HL-60 (cell line): ENCODE measurements at regions not wholly inside any gene's neighbourhood (a gene's known extent, or its start where the extent isn't known, plus 50 kb on each side); places are given as distances from the start of the nearest gene placed in this dataset.

Source experiments
- DNase-seq, 2 experiments: peaks; one replicate each; pipeline ENCODE4 v3.0.0-alpha.2; 2010 to 2020; ENCODE audit warnings: low read depth in 1 of 2, low spot score in 1 of 2
- H3K27ac ChIP-seq: fragments of 250-450 bp; sonication (Bioruptor Pico); replicated peaks from 2 replicates; pipeline ENCODE4 v1.5.1; 2020; ENCODE audit warnings: mild to moderate bottlenecking, moderate library complexity
- H3K27me3 ChIP-seq: fragments of 250-450 bp; sonication (Bioruptor Pico); 2 replicates; pipeline ENCODE4 v1.5.1; 2021; ENCODE audit warnings: mild to moderate bottlenecking, moderate library complexity; ENCODE audit not compliant: insufficient read depth, poor library complexity, severe bottlenecking
- H3K4me3 ChIP-seq: replicated peaks from 2 replicates; pipeline ENCODE4 v1.5.1; 2011; ENCODE audit warnings: mild to moderate bottlenecking, control low read depth, low read length; ENCODE audit not compliant: insufficient read depth
- GABPA ChIP-seq: IDR thresholded peaks from 2 replicates; pipeline ENCODE4 v1.6.1; 2012; ENCODE audit warnings: low read depth
- POLR2AphosphoS5 ChIP-seq: IDR thresholded peaks from 2 replicates; pipeline ENCODE4 v1.6.1; 2012; ENCODE audit warnings: low read depth
- SPI1 ChIP-seq: IDR thresholded peaks from 2 replicates; pipeline ENCODE4 v1.6.1; 2012; ENCODE audit warnings: low read depth, mild to moderate bottlenecking, borderline replicate concordance
- TF ChIP-seq, protein P1 (sequence below): IDR thresholded peaks from 2 replicates; pipeline ENCODE4 v1.6.1; 2012; ENCODE audit warnings: low read depth; ENCODE audit not compliant: insufficient replicate concordance
- TF ChIP-seq, protein P2 (sequence below): IDR thresholded peaks from one replicate; pipeline ENCODE4 v1.5.1; 2011; ENCODE audit warnings: low read length, control low read depth, inconsistent platforms; ENCODE audit not compliant: insufficient read depth

GRCh38 chr12:105852496-105852895 is 286.3 kb downstream of the NUAK1 start:
- Histone ChIP-seq H3K27me3 (no peaks in the 10 kb centered on the region), H3K27ac (no peak overlapping the region), H3K4me3 (no peak overlapping the region)
- no peak for DNase-seq
- no peak for TF ChIP-seq SPI1
- TF ChIP-seq, protein P1, sequence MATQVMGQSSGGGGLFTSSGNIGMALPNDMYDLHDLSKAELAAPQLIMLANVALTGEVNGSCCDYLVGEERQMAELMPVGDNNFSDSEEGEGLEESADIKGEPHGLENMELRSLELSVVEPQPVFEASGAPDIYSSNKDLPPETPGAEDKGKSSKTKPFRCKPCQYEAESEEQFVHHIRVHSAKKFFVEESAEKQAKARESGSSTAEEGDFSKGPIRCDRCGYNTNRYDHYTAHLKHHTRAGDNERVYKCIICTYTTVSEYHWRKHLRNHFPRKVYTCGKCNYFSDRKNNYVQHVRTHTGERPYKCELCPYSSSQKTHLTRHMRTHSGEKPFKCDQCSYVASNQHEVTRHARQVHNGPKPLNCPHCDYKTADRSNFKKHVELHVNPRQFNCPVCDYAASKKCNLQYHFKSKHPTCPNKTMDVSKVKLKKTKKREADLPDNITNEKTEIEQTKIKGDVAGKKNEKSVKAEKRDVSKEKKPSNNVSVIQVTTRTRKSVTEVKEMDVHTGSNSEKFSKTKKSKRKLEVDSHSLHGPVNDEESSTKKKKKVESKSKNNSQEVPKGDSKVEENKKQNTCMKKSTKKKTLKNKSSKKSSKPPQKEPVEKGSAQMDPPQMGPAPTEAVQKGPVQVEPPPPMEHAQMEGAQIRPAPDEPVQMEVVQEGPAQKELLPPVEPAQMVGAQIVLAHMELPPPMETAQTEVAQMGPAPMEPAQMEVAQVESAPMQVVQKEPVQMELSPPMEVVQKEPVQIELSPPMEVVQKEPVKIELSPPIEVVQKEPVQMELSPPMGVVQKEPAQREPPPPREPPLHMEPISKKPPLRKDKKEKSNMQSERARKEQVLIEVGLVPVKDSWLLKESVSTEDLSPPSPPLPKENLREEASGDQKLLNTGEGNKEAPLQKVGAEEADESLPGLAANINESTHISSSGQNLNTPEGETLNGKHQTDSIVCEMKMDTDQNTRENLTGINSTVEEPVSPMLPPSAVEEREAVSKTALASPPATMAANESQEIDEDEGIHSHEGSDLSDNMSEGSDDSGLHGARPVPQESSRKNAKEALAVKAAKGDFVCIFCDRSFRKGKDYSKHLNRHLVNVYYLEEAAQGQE: no peak
- no peak for TF ChIP-seq GABPA
- no peak for TF ChIP-seq POLR2AphosphoS5
- TF ChIP-seq, protein P2, sequence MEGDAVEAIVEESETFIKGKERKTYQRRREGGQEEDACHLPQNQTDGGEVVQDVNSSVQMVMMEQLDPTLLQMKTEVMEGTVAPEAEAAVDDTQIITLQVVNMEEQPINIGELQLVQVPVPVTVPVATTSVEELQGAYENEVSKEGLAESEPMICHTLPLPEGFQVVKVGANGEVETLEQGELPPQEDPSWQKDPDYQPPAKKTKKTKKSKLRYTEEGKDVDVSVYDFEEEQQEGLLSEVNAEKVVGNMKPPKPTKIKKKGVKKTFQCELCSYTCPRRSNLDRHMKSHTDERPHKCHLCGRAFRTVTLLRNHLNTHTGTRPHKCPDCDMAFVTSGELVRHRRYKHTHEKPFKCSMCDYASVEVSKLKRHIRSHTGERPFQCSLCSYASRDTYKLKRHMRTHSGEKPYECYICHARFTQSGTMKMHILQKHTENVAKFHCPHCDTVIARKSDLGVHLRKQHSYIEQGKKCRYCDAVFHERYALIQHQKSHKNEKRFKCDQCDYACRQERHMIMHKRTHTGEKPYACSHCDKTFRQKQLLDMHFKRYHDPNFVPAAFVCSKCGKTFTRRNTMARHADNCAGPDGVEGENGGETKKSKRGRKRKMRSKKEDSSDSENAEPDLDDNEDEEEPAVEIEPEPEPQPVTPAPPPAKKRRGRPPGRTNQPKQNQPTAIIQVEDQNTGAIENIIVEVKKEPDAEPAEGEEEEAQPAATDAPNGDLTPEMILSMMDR: no peak

DNA sequence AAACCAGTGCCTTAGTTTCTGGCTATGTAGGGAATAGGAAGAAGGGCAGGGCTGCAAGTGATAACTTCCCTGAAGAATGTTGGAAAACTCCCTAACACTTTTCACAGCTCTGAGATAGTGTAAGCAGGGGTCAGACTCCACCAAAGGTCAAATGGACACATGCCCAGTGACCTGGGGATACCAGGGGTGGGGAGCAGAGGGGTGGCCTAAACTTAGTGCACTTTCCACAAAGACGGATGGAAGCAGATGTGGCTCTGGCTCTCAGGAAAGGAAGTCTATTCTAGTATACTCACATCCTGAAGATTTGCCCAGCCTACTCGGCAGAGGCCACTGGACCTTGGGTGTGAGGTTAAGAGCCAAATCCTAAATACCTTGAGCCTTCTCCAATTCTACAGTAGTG is 285.8 kb downstream of the NUAK1 start:
- no peak overlapping the region for H3K4me3 ChIP-seq
- TF ChIP-seq POLR2AphosphoS5: no peak
- TF ChIP-seq, protein P2: no peak
- TF ChIP-seq GABPA: no peak
- TF ChIP-seq, protein P1: no peak
- TF ChIP-seq SPI1: no peak
- no peaks in the 10 kb centered on the region for H3K27me3 ChIP-seq
- DNase-seq: no peak
- H3K27ac ChIP-seq: no peak overlapping the region

DNA sequence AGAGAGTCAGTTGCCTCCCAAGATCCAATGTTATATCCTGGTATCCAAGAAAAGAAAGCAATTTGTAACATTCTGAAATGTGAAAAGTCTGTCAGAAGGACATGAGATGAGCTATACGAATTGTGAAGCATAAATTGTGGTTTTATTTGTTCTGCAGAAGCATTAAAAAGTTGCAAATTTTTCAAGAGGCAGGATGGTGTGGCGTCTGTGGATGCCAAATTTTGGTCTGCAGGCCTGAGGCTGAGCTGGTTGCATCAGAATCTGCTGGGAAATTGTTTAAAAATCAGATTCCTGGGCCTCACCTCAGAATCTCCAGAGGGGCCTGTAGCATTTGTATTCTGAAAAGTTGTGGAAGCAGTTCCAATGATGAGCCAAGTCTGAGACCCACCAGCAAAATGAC is 284.7 kb downstream of the NUAK1 start:
- TF ChIP-seq GABPA: no peak
- TF ChIP-seq, protein P2: no peak
- TF ChIP-seq SPI1: no peak
- TF ChIP-seq POLR2AphosphoS5: no peak
- TF ChIP-seq, protein P1: no peak
- no peak for DNase-seq
- no peak overlapping the region for H3K27ac ChIP-seq
- H3K27me3 ChIP-seq: no peaks in the 10 kb centered on the region
- H3K4me3 ChIP-seq: no peak overlapping the region
